Urinary bladder (tissue), 3 donors: ENCODE measurements at regions not wholly inside any gene's neighbourhood (a gene's known extent, or its start where the extent isn't known, plus 50 kb on each side); places are given as distances from the start of the nearest gene placed in this dataset.
A peak's percentile ranks its signal among the peaks of the same experiment; 100 is the strongest.
"Not testable (repeated sequence)": the region's sequence is repeated elsewhere in the genome, so short reads cannot be mapped to it uniquely, and the experiment has no call there.

ENCODE experiments used
- DNase-seq: peaks from one replicate; pipeline ENCODE4 v3.0.0-alpha.2; 2015; ENCODE audit errors: extremely low spot score
- H3K27ac ChIP-seq: one replicate; pipeline ENCODE4 v1.5.1; 2013; ENCODE audit warnings: low read depth, mild to moderate bottlenecking, moderate library complexity
- H3K36me3 ChIP-seq: one replicate; pipeline ENCODE4 v1.6.1; 2013; ENCODE audit warnings: mild to moderate bottlenecking, moderate library complexity; ENCODE audit not compliant: insufficient read depth
- H3K4me1 ChIP-seq: one replicate; pipeline ENCODE4 v1.6.1; 2013; ENCODE audit warnings: mild to moderate bottlenecking, moderate library complexity; ENCODE audit not compliant: insufficient read depth
- H3K4me3 ChIP-seq: one replicate; pipeline ENCODE4 v1.5.1; 2013; ENCODE audit warnings: low read depth, low read length
- WGBS: extraction: QIAGEN DNeasy Blood & Tissue Kit; methylation state at CpG from one replicate; pipeline ENCODE4 v1.1.7; 2013; 5-methylcytosine and 5-hydroxymethylcytosine counted together
- donor health status: healthy with polysubstance abuse.
- donor health status: healthy.

GRCh38 chr4:9659678-9660077, 121.8 kb upstream of the DRD5 start:
- H3K4me3 ChIP-seq, H3K4me1 ChIP-seq, H3K27ac ChIP-seq, DNase-seq, H3K36me3 ChIP-seq: not testable (repeated sequence)
- 13% methylated on average over 14 of the region's 14 CpGs for WGBS

- 65% methylated on average over 4 of the region's 4 CpGs for WGBS
- not testable (repeated sequence) for H3K4me1 ChIP-seq, DNase-seq, H3K36me3 ChIP-seq, H3K27ac ChIP-seq, H3K4me3 ChIP-seq
Measured at GRCh38 chr4:9660955-9661354, 120.5 kb upstream of the DRD5 start.

- H3K4me1 ChIP-seq, H3K4me3 ChIP-seq, H3K36me3 ChIP-seq, DNase-seq, H3K27ac ChIP-seq: not testable (repeated sequence)
- 19% methylated on average over 10 of the region's 11 CpGs for WGBS
Measured at GRCh38 chr4:9670725-9671124, 110.7 kb upstream of the DRD5 start.

GRCh38 chr4:9677357-9677756, 104.1 kb upstream of the DRD5 start:
- H3K36me3 ChIP-seq, DNase-seq, H3K4me1 ChIP-seq, H3K4me3 ChIP-seq, H3K27ac ChIP-seq: not testable (repeated sequence)
- 90% methylated on average over 10 of the region's 10 CpGs for WGBS

- no peaks in the 10 kb centered on the region for H3K36me3 ChIP-seq
- no peak for DNase-seq
Measured at GRCh38 chr4:9679704-9680478, 101.5 kb upstream of the DRD5 start.

GRCh38 chr4:9683174-9683573, 98.3 kb upstream of the DRD5 start:
- H3K4me1 ChIP-seq, H3K27ac ChIP-seq, DNase-seq, H3K36me3 ChIP-seq, H3K4me3 ChIP-seq: not testable (repeated sequence)
- WGBS, result 51% methylated on average over 5 of the region's 5 CpGs

More at GRCh38 chr4:9679704-9680478, 101.5 kb upstream of the DRD5 start:
- Histone ChIP-seq H3K4me1 (no peaks in the 10 kb centered on the region), H3K4me3 (no peak overlapping the region), H3K27ac (no peak overlapping the region)
- 93% methylated on average over 30 of the region's 30 CpGs for WGBS

- H3K4me1 ChIP-seq, H3K4me3 ChIP-seq, H3K27ac ChIP-seq, DNase-seq, H3K36me3 ChIP-seq: not testable (repeated sequence)
- WGBS, result 63% methylated on average over 5 of the region's 5 CpGs
Measured at GRCh38 chr4:9685016-9685415, 96.4 kb upstream of the DRD5 start.

GRCh38 chr4:9685692-9686091, 95.7 kb upstream of the DRD5 start:
- no peaks in the 10 kb centered on the region for H3K36me3 ChIP-seq
- DNase-seq, result no peak
- H3K4me3 ChIP-seq, result no peak overlapping the region
- no peaks in the 10 kb centered on the region for H3K4me1 ChIP-seq
- H3K27ac ChIP-seq, result no peak overlapping the region

- 14% methylated on average over 9 of the region's 9 CpGs for WGBS
- not testable (repeated sequence) for H3K4me1 ChIP-seq, H3K36me3 ChIP-seq
- peak; percentile 4 for DNase-seq
- Histone ChIP-seq H3K27ac (peak overlapping the region; percentile 40), H3K4me3 (peak overlapping the region; percentile 48)
Measured at GRCh38 chr4:9690636-9691237, 90.7 kb upstream of the DRD5 start.

GRCh38 chr4:9691238-9692065, 90.0 kb upstream of the DRD5 start:
- Histone ChIP-seq H3K4me1 (no peaks in the 10 kb centered on the region), H3K4me3 (peak overlapping the region; percentile 48), H3K36me3 (no peaks in the 10 kb centered on the region), H3K27ac (peak overlapping the region; percentile 89)
- under 1% methylated on average over 56 of the region's 56 CpGs for WGBS
- peak; percentile 83 for DNase-seq

GRCh38 chr4:9692791-9693491, 88.5 kb upstream of the DRD5 start:
- WGBS, result 67% methylated on average over 5 of the region's 5 CpGs
- not testable (repeated sequence) for DNase-seq, H3K36me3 ChIP-seq

GRCh38 chr4:9694403-9694802, 87.0 kb upstream of the DRD5 start:
- not testable (repeated sequence) for H3K27ac ChIP-seq, H3K4me3 ChIP-seq, DNase-seq, H3K36me3 ChIP-seq, H3K4me1 ChIP-seq
- 80% methylated on average over 7 of the region's 7 CpGs for WGBS

More at GRCh38 chr4:9692791-9693491, 88.5 kb upstream of the DRD5 start:
- H3K4me3 ChIP-seq, H3K27ac ChIP-seq, H3K4me1 ChIP-seq: not testable (repeated sequence)

GRCh38 chr4:9695994-9696393, 85.4 kb upstream of the DRD5 start:
- 63% methylated on average over 4 of the region's 4 CpGs for WGBS
- H3K4me3 ChIP-seq, H3K4me1 ChIP-seq, H3K36me3 ChIP-seq, H3K27ac ChIP-seq, DNase-seq: not testable (repeated sequence)
